Right atrium auricular region (tissue), 2 donors: ENCODE measurements at regions not wholly inside any gene's neighbourhood (a gene's known extent, or its start where the extent isn't known, plus 50 kb on each side); places are given as distances from the start of the nearest gene placed in this dataset.

ENCODE experiments used
- DNase-seq: peaks from one replicate; pipeline ENCODE4 v3.0.0-alpha.2; 2019; ENCODE audit warnings: low spot score
- H3K27ac ChIP-seq, 2 donors: fragments of 200-600 bp; sonication (generic); 1 replicate in 1 of 2; 2 replicates in 1 of 2; pipeline ENCODE4 v1.5.1; 2016 to 2019
- H3K27me3 ChIP-seq, 2 donors: fragments of 200-600 bp; sonication (generic); one replicate each; pipeline versions ENCODE4 v1.5.1 to v1.6.0; 2017 to 2019
- H3K36me3 ChIP-seq: fragments of 200-600 bp; sonication (generic); one replicate; pipeline ENCODE4 v1.5.1; 2016
- H3K4me1 ChIP-seq, 2 donors: fragments of 200-600 bp; sonication (generic); one replicate each; pipeline versions ENCODE4 v1.5.1 to v1.6.0; 2017 to 2019
- H3K4me3 ChIP-seq, 2 donors: fragments of 200-600 bp; sonication (generic); 1 replicate in 1 of 2; 2 replicates in 1 of 2; pipeline ENCODE4 v1.5.1; 2017 to 2019; ENCODE audit warnings: mild to moderate bottlenecking in 1 of 2, moderate library complexity in 1 of 2
- H3K9me3 ChIP-seq, 2 donors: fragments of 200-600 bp; sonication (generic); one replicate each; pipeline ENCODE4 v1.5.1; 2019
- TF ChIP-seq, protein P1 (sequence below), 2 donors: fragments of 200-600 bp; sonication (generic); IDR thresholded peaks; one replicate each; pipeline ENCODE4 v1.5.1; 2019; ENCODE audit warnings: antibody characterized with exemption in 2 of 2

DNA sequence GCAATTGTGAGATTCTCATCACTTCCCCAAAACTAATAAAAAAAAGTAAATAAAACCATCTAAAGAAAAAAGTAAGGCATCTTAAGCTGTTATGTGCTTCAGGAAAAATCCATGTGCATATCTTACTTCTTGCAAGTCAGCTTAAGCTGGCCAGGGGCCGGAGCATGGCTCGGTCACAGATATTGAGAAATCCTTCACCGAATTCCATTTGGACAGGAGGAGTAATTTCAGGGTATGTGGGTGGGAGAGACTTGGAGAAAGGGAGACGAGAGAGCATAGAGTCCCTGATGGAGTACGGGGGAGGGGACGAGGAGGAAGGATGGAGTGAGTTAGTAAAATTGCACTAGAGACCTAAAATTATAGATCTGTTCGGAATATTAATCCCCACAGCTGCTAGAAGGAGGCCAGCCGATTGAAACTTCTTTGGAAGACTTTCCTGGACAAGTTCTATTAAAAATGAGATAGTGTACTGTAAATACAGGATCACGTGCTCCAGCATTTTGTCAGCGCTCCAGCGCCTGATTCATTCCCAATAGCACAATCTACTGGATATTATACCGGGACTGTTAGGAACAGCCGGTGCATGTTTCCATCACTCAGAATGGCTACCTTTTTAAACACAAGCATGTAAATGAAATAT lies 438.5 kb downstream of the ZNF516 start:
- TF ChIP-seq, protein P1, sequence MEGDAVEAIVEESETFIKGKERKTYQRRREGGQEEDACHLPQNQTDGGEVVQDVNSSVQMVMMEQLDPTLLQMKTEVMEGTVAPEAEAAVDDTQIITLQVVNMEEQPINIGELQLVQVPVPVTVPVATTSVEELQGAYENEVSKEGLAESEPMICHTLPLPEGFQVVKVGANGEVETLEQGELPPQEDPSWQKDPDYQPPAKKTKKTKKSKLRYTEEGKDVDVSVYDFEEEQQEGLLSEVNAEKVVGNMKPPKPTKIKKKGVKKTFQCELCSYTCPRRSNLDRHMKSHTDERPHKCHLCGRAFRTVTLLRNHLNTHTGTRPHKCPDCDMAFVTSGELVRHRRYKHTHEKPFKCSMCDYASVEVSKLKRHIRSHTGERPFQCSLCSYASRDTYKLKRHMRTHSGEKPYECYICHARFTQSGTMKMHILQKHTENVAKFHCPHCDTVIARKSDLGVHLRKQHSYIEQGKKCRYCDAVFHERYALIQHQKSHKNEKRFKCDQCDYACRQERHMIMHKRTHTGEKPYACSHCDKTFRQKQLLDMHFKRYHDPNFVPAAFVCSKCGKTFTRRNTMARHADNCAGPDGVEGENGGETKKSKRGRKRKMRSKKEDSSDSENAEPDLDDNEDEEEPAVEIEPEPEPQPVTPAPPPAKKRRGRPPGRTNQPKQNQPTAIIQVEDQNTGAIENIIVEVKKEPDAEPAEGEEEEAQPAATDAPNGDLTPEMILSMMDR (IDR thresholded peaks at IDR 0.05) = no peak

DNA sequence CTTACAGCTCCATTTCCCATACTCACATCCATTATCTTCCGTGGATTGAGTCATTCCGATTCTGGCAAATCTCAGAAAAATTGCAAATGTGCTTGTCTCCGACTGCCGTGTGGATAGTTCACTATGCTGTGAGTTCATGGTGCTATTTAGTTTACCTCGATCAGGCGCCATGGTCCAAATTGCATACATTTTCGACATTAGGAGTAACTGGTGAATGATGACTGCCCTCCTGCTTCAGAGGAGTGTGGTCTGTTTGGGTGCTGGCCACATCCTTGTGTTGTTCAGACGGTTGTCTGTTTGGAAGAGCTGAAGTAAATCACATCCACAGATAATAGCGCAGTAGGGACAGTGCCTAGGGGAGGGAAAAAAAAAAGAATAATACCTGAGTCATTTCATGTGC lies 439.5 kb downstream of the ZNF516 start:
- Histone ChIP-seq H3K27ac (no peak overlapping the region), H3K27me3 (no peaks in the 10 kb centered on the region), H3K9me3 (no peaks in the 10 kb centered on the region), H3K36me3 (no peaks in the 10 kb centered on the region), H3K4me1 (no peaks in the 10 kb centered on the region), H3K4me3 (no peak overlapping the region)
- no peak for DNase-seq
- TF ChIP-seq, protein P1 (IDR thresholded peaks at IDR 0.05) = no peak

More for the DNA sequence above, 438.5 kb downstream of the ZNF516 start:
- Histone ChIP-seq H3K9me3 (no peaks in the 10 kb centered on the region), H3K4me3 (no peak overlapping the region), H3K27ac (no peak overlapping the region), H3K36me3 (no peaks in the 10 kb centered on the region), H3K27me3 (no peaks in the 10 kb centered on the region), H3K4me1 (no peaks in the 10 kb centered on the region)
- DNase-seq = peak; percentile 79

DNA sequence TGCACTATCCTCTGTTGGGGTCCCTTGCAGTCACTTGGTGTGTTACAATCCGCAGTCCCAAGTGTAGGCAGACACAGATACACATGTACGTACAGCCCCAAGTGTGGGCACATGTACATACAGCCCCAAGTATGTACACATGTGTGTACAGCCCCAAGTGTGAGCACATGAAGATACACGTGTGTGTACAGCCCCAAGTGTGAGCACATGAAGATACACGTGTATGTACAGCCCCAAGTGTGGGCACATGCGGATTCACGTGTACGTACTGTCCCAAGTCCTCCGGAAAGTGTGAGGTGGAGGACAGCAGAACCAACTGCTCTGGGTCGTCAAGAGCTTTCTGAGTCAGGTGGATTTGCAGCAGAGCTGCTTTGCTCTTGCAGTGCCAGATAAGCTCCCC lies 440.0 kb downstream of the ZNF516 start:
- Histone ChIP-seq H3K36me3 (no peaks in the 10 kb centered on the region), H3K27me3 (no peaks in the 10 kb centered on the region), H3K4me1 (no peaks in the 10 kb centered on the region), H3K9me3 (no peaks in the 10 kb centered on the region), H3K27ac (no peak overlapping the region), H3K4me3 (no peak overlapping the region)
- DNase-seq = no peak
- TF ChIP-seq, protein P1 (IDR thresholded peaks at IDR 0.05) = no peak

DNA sequence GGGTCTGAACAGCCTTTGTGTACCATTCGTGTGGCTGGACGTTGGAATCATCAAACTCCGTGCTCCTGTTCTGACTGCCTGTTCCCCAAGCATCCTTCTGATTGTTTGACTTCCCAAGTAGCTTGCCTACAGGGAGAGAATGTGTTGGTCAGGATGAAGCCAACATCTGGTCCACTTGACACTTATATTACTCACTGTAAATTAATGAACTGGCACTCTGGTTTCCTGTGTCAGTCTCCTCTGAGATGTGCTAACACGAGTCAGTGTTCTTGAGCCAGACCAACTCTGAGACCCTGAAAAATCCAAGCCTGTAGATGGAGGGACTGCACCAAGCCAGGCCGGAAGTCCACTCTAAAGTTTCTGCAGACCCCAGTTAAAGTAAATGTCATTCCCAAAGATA lies 440.9 kb downstream of the ZNF516 start:
- H3K4me1 ChIP-seq = no peaks in the 10 kb centered on the region
- no peak overlapping the region for H3K4me3 ChIP-seq
- no peaks in the 10 kb centered on the region for H3K36me3 ChIP-seq
- TF ChIP-seq, protein P1 (IDR thresholded peaks at IDR 0.05) = no peak
- DNase-seq = no peak
- no peaks in the 10 kb centered on the region for H3K27me3 ChIP-seq
- H3K27ac ChIP-seq = no peak overlapping the region
- H3K9me3 ChIP-seq = no peaks in the 10 kb centered on the region

DNA sequence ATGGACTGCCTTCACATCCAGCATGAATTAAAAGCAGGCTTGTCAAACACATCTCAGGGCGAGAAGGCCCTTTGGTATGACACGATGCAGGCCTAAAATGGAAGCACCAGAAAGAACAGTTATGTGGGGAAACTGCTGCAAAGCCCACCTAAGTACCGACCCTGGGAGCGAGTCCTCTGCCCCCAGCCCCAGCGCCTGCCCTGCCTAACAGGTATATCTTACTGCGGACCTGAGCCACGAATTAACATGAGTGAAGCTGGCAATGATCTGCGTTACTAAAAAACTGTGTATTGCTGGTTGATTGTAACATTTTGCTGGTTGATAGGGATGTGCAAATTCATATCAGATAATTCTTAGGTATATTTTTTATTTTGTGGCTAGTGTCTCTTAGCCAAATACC lies 441.5 kb downstream of the ZNF516 start:
- DNase-seq = no peak

More for the DNA sequence above, 441.5 kb downstream of the ZNF516 start:
- Histone ChIP-seq H3K27ac (no peak overlapping the region), H3K36me3 (no peaks in the 10 kb centered on the region), H3K9me3 (no peaks in the 10 kb centered on the region), H3K4me1 (no peaks in the 10 kb centered on the region), H3K27me3 (no peaks in the 10 kb centered on the region), H3K4me3 (no peak overlapping the region)
- TF ChIP-seq, protein P1 (IDR thresholded peaks at IDR 0.05) = no peak
